Stimulated activated CD4-positive, alpha-beta T cell treated with anti-CD3 and anti-CD28 coated beads, Interleukin-1b, Interleukin-23, amount 100 ng/mL, for 4 hours (primary cell): ENCODE measurements at regions not wholly inside any gene's neighbourhood (a gene's known extent, or its start where the extent isn't known, plus 50 kb on each side); places are given as distances from the start of the nearest gene placed in this dataset.
"Not testable (repeated sequence)": the region's sequence is repeated elsewhere in the genome, so short reads cannot be mapped to it uniquely, and the experiment has no call there.

Experiments
- DNase-seq, 2 donors: peaks; one replicate each; pipeline ENCODE4 v3.0.0-alpha.2; 2020; ENCODE audit warnings: low read depth in 2 of 2

GRCh38 chr18:42328931-42329330, 373.9 kb downstream of the PIK3C3 start:
- DNase-seq = no peak

GRCh38 chr18:42330296-42330695, 375.3 kb downstream of the PIK3C3 start:
- no peak for DNase-seq

- no peak for DNase-seq
Measured at GRCh38 chr18:42333558-42333957, 378.5 kb downstream of the PIK3C3 start.

GRCh38 chr18:42334931-42335330, 379.9 kb downstream of the PIK3C3 start:
- DNase-seq = no peak

GRCh38 chr18:42336139-42336538, 381.1 kb downstream of the PIK3C3 start:
- no peak for DNase-seq

- DNase-seq = not testable (repeated sequence)
Measured at GRCh38 chr18:42337337-42337736, 382.3 kb downstream of the PIK3C3 start.

- no peak for DNase-seq
Measured at GRCh38 chr18:42338683-42339082, 383.6 kb downstream of the PIK3C3 start.

GRCh38 chr18:42339372-42339771, 384.3 kb downstream of the PIK3C3 start:
- DNase-seq = no peak

GRCh38 chr18:42340423-42341009, 385.5 kb downstream of the PIK3C3 start:
- no peak for DNase-seq

- DNase-seq = no peak
Measured at GRCh38 chr18:42341423-42341822, 386.4 kb downstream of the PIK3C3 start.

GRCh38 chr18:42348722-42349121, 393.7 kb downstream of the PIK3C3 start:
- no peak for DNase-seq

GRCh38 chr18:42351455-42351854, 396.4 kb downstream of the PIK3C3 start:
- DNase-seq = no peak

- DNase-seq = no peak
Measured at GRCh38 chr18:42360716-42361115, 405.7 kb downstream of the PIK3C3 start.

- DNase-seq = no peak
Measured at GRCh38 chr18:42363446-42364441, 408.7 kb downstream of the PIK3C3 start.

GRCh38 chr18:42364766-42365165, 409.7 kb downstream of the PIK3C3 start:
- no peak for DNase-seq

GRCh38 chr18:42365591-42365990, 410.6 kb downstream of the PIK3C3 start:
- no peak for DNase-seq

GRCh38 chr18:42373584-42373983, 418.6 kb downstream of the PIK3C3 start:
- no peak for DNase-seq

- no peak for DNase-seq
Measured at GRCh38 chr18:42374961-42375360, 419.9 kb downstream of the PIK3C3 start.

- not testable (repeated sequence) for DNase-seq
Measured at GRCh38 chr18:42378854-42379253, 423.8 kb downstream of the PIK3C3 start.

GRCh38 chr18:42381236-42381635, 426.2 kb downstream of the PIK3C3 start:
- DNase-seq = not testable (repeated sequence)

- no peak for DNase-seq
Measured at GRCh38 chr18:42392416-42392815, 437.4 kb downstream of the PIK3C3 start.

GRCh38 chr18:42392926-42393325, 437.9 kb downstream of the PIK3C3 start:
- no peak for DNase-seq

GRCh38 chr18:42394238-42394637, 439.2 kb downstream of the PIK3C3 start:
- no peak for DNase-seq
